NB4 (cell line): ENCODE measurements at regions not wholly inside any gene's neighbourhood (a gene's known extent, or its start where the extent isn't known, plus 50 kb on each side); places are given as distances from the start of the nearest gene placed in this dataset.

ENCODE experiments used
- CTCF ChIP-seq: IDR thresholded peaks from one replicate; pipeline ENCODE4 v1.5.1; 2012; ENCODE audit warnings: low read depth, low read length
- MYC ChIP-seq: IDR thresholded peaks from 2 replicates; pipeline ENCODE4 v1.6.1; 2011; ENCODE audit warnings: low read depth, low read length
- POLR2A ChIP-seq: IDR thresholded peaks from 2 replicates; pipeline ENCODE4 v1.6.1; 2011; ENCODE audit warnings: mild to moderate bottlenecking; ENCODE audit not compliant: insufficient read length; ENCODE audit errors: extremely low read depth

GRCh38 chr1:193680924-193681316 is 494.5 kb upstream of the B3GALT2 start:
- TF ChIP-seq CTCF (no peak), MYC (no peak), POLR2A (no peak)
